ENCODE measurements at regions not wholly inside any gene's neighbourhood (a gene's known extent, or its start where the extent isn't known, plus 50 kb on each side); places are given as distances from the start of the nearest gene placed in this dataset.
"Not testable (repeated sequence)": the region's sequence is repeated elsewhere in the genome, so short reads cannot be mapped to it uniquely, and the experiment has no call there.

DNA sequence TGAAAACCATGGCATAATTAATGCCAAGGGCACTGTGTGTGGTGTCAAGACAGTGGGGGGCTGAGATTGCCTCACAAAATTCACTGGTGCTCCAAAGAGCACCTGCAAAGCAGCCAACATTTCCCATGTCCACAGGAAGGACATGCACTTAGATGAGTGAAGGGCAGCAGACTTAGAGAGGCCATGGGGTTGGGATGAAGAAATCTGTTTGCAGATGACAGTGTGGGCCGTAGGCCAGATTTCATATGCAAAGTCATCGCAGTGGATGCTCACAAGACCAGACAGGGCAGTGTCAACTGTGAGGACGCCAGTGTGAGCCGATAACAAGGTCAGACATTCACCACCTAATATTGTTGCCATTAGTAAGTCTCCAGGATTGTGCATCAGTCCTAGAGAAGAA lies 773.4 kb downstream of the EFNB2 start:
- no peak for DNase-seq

DNA sequence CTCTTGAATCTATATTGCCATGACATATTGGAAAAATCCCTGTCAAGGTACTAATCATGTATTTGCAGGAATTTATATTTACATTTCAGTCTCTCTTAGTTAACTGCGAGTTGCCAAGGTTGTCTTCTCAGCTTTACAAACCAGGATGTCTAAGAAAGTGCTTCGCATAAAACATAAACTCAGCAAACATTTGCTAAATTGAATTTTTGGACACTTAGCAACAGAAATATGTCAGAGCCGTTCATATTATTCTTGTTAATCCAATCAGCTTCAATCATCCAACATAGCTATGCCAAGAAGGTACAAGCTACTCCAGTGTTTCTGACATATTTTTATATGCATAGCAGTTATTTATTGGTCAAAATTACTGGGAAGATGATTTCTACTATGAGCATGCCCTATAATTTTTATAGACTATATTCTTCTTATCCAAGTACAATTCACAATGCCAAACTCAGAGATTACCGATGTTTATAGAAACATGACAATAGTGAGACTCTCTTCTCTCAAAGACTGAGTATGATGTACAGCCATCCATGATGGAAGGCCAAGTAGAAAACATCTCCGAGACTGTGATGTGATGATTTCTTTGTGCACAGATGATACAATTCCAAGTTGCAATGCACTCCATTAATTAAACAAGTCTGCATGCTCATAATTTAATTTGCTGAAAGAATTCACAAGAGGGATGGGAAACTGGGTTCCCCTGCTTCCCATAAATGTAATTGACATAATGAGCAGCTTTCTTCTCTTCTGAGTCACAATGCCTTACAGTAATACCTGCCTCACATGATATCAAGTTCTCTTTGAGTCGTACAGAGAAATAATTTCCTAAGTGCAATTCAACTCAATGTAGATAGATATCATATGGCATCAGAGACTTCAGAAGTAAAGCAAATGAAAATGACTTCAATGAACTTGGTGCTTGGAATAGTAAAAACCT lies 776.3 kb downstream of the EFNB2 start:
- DNase-seq, result no peak

- no peak for DNase-seq
Observed at GRCh38 chr13:105740739-105741138, 794.7 kb downstream of the EFNB2 start.

- DNase-seq, result no peak
Observed at GRCh38 chr13:105737688-105738087, 797.8 kb downstream of the EFNB2 start.

DNA sequence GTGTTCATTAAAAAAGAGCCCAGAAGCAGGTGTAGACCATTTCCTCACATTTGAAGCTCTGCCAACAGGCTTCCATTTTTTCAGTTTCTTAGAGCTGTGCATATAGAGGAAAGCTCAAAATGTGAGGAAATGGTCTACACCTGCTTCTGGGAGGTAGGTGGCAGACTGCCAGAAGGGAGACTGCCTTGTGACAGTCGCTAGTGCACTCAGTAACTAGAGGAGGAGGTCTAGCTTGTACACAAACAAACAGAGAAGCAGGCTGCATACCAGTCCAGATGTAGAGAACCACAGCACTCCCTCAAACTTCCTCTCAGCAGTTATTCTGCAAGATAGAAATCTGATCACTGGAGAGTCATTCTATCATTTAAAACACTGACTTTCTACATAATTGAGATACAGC lies 800.2 kb downstream of the EFNB2 start:
- DNase-seq, result no peak

- DNase-seq, result no peak
Observed at GRCh38 chr13:105732806-105733529, 802.5 kb downstream of the EFNB2 start.

GRCh38 chr13:105725887-105726286 lies 809.6 kb downstream of the EFNB2 start:
- no peak for DNase-seq

GRCh38 chr13:105721016-105721415 lies 814.4 kb downstream of the EFNB2 start:
- no peak for DNase-seq

DNA sequence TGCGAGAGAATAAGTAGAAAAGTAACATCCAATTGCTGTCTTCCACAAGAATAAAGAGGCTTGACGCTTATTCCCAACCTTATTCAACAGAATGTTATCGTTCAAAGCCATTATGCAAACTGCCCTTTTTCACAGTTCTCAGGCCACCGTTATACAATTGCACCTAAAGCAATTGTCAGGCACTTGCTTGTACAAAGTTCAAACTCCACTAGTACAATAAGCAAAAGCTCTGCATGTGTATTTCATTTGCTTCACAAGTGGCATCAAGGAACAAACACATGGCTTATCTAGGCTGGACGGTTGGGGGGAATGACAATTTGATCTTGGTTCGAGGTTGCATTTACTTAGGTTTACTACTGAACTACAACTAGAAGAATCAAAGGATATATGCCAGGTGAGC lies 815.6 kb downstream of the EFNB2 start:
- no peak for DNase-seq

- DNase-seq, result no peak
Observed at GRCh38 chr13:105709181-105709580, 826.3 kb downstream of the EFNB2 start.

GRCh38 chr13:105703843-105704242 lies 831.6 kb downstream of the EFNB2 start:
- DNase-seq, result no peak

DNA sequence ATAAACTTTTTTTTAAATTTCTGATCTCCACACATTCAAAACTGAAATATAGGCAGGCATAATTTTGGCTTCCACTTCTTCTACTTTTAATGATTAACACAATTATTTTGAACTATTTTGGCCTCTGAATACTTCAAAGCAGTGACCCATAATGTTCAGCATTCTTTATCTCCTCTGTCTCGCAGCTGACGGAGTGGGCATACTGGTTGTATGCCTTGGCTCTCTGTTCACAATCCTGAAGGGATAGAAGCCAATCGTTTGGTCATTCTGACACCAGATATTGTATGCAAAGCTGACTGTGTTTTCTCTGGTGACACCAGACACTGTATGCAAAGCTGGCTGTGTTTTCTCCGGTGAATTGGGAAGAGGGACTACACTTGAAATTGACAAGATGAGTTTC lies 833.0 kb downstream of the EFNB2 start:
- no peak for DNase-seq

GRCh38 chr13:105692769-105693168 lies 842.7 kb downstream of the EFNB2 start:
- no peak for DNase-seq

DNA sequence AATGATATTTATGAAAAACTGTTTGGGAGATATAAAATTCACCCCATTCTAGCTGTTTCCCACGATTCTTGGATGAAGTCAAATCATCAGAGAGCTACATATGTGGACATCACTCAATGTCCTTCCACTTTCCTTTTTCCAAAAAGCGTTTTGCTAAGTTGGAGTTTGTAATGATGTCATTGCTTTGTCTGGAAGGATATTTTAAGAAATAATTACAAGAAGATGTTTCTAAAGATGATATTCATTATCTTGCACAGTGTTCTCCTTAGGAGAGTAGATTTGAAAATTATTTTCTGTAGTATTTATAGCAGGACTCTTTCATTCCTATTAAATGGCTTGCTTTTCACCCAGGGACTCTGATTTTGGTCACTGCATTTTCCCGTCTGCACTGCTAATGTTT lies 851.2 kb downstream of the EFNB2 start:
- DNase-seq, result no peak

DNA sequence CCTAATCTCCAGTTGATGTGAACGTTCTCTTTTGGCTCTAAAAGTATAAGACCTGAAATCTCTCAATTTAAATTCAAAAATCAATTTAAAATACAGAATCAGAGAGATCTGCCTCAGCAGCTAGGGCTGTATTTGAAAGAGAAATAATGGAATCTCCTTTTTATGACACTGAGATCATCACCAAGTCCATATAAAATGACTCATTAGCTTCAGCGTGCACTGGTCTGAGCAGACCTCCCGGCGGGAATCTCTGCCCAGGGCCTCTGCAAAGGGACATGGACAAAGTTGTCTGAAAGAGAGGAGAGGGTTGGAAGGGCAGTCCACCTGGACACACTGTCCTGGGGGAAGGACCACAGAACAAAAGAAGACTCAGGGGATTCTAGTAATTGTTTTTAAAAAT lies 855.6 kb downstream of the EFNB2 start:
- no peak for DNase-seq

DNA sequence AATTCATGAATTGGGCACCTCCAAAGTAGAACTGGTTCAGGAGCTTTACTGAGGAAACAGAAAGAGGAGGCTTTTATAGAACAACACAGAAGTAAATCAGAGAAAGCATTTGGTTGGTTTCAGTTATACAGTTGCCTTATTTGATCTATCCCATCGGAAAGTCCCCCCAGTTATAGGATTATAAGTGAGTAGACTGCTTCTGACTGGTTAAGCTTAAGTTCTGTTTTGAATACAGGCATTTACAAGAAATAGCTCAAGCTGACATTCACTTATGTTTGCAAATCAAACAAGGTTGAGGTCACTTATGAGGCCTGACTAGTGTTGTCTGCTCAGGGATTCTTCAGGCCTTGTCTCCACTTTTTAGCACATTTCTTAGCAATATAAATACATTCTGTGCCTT lies 857.4 kb downstream of the EFNB2 start:
- no peak for DNase-seq

GRCh38 chr13:105672881-105673280 lies 862.6 kb downstream of the EFNB2 start:
- no peak for DNase-seq

GRCh38 chr13:105671131-105671530 lies 864.3 kb downstream of the EFNB2 start:
- DNase-seq, result not testable (repeated sequence)

DNA sequence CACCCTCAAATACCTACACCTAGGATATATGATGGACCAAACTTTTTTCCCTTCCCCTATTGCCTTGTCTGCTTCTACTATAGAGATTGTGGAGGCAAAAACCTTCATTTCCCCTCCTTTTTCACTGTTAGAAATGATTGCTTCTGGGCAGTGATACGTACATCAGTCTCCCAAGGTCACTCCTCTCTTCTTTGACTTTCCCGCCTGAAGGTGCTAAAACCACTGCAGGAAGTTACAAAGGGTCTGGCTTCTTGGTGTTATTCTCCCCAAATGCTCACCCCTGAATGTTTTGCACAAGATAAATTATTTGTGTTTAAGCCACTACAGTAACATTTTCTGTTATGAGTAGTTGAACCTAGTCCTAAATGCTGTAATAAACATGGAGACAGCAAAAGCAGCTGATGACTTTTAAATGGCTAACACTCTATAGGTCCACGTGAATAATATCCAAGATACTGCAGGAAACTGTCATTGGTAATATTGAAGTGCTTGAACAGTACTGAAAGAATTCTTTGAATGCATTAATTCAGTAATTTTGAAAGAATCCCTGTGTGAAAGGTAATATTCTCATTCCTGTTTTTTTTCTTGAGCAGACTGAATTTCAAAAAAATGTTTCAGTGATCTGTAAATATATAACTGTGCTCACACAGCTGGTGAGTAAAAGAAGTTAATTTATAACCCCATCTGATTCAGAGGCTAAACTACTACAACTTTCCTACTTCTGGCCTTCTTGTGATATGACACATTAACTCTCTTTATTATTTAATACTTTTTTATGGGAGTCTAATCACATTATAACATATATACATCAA lies 865.1 kb downstream of the EFNB2 start:
- no peak for DNase-seq

GRCh38 chr13:105665284-105665683 lies 870.2 kb downstream of the EFNB2 start:
- DNase-seq, result no peak

GRCh38 chr13:105663182-105663581 lies 872.3 kb downstream of the EFNB2 start:
- no peak for DNase-seq

DNA sequence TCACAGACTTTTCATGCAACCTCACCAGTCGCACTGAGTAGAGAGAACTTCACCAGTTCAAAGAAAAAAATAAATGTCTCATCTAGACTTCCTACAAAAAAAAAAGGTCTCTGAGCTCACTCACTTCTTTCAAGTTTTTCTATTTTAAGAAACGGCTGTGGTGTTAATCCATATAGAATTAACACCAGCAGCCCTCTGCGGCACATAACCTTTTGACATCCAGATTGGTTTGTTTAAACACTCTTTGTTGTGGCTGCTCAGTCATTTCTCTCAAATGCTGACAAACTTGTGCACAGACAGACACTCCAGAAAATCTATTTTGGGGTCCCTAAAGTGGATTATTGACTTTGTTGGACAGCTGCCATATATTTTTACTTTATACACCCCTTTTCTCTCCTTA lies 874.9 kb downstream of the EFNB2 start:
- no peak for DNase-seq

- no peak for DNase-seq
Observed at GRCh38 chr13:105658431-105658830, 877.0 kb downstream of the EFNB2 start.
